Testis (tissue), 2 donors: ENCODE measurements at regions not wholly inside any gene's neighbourhood (a gene's known extent, or its start where the extent isn't known, plus 50 kb on each side); places are given as distances from the start of the nearest gene placed in this dataset.

Source experiments
- POLR2A ChIP-seq: fragments of 450-650 bp; IDR thresholded peaks from one replicate; pipeline ENCODE4 v1.6.1; 2017; ENCODE audit warnings: antibody characterized with exemption, mild to moderate bottlenecking, moderate library complexity
- TF ChIP-seq, protein P1 (sequence below), 3 experiments: fragments of 450-650 bp in 2 of 3; fragments of 200-600 bp in 1 of 3; sonication (generic) in 1 of 3; IDR thresholded peaks; one replicate each; pipeline ENCODE4 v1.5.1; 2016 to 2019; ENCODE audit warnings: antibody characterized with exemption in 3 of 3, mild to moderate bottlenecking in 2 of 3, moderate library complexity in 1 of 3

DNA sequence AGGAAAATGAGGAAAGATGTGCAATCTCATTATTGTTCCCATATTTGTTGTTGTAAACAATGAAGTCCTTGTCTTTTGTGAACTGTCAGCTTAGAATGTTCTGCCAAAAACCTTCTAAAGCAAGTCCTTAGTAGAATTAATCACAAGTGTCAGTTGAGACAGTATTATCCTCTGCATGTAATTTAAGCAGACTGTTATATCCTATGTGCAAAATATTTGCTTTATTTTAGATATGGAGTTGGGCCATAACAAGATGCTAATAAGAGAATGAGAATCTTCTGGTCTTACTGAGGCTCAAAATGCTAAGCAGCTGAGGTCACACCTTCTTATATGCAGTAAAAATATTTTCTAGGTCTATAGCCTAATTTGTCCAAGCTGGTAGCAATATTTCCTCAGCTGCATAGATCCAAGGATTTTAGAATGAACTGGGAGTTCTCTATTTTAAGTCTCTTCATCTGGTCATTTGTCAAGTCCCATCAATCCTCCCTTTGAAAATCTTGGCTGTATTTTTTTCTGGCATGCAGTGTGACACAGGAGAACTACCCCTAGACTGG is 222.3 kb upstream of the NAV3 start:
- TF ChIP-seq, protein P1, sequence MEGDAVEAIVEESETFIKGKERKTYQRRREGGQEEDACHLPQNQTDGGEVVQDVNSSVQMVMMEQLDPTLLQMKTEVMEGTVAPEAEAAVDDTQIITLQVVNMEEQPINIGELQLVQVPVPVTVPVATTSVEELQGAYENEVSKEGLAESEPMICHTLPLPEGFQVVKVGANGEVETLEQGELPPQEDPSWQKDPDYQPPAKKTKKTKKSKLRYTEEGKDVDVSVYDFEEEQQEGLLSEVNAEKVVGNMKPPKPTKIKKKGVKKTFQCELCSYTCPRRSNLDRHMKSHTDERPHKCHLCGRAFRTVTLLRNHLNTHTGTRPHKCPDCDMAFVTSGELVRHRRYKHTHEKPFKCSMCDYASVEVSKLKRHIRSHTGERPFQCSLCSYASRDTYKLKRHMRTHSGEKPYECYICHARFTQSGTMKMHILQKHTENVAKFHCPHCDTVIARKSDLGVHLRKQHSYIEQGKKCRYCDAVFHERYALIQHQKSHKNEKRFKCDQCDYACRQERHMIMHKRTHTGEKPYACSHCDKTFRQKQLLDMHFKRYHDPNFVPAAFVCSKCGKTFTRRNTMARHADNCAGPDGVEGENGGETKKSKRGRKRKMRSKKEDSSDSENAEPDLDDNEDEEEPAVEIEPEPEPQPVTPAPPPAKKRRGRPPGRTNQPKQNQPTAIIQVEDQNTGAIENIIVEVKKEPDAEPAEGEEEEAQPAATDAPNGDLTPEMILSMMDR (IDR thresholded peaks at IDR 0.05) = no peak
- no peak for TF ChIP-seq POLR2A
